SU-DHL-6 (cell line): ENCODE measurements at regions not wholly inside any gene's neighbourhood (a gene's known extent, or its start where the extent isn't known, plus 50 kb on each side); places are given as distances from the start of the nearest gene placed in this dataset.

Experiments used
- CTCF ChIP-seq: fragments of 200-600 bp; sonication (generic); IDR thresholded peaks from one replicate; pipeline ENCODE4 v1.5.1; 2017; ENCODE audit warnings: antibody characterized with exemption, mild to moderate bottlenecking, low read length, moderate library complexity; ENCODE audit not compliant: insufficient read depth, poor library complexity, severe bottlenecking
- EZH2phosphoT487 ChIP-seq: fragments of 200-600 bp; sonication (generic), shearing (Covaris generic); conservative IDR thresholded peaks from 2 replicates; pipeline ENCODE4 v1.6.1; 2018; ENCODE audit warnings: mild to moderate bottlenecking, antibody characterized with exemption, low read length, moderate library complexity, mixed read lengths

GRCh38 chr5:82544004-82544403, 265.9 kb upstream of the RPS23 start:
- TF ChIP-seq CTCF: no peak
- TF ChIP-seq EZH2phosphoT487: no peak
